ENCODE measurements at regions not wholly inside any gene's neighbourhood (a gene's known extent, or its start where the extent isn't known, plus 50 kb on each side); places are given as distances from the start of the nearest gene placed in this dataset.

GRCh38 chr3:124381575-124382333, 348.5 kb upstream of the UMPS start:
- DNase-seq: no peak

GRCh38 chr3:124383051-124383450, 347.2 kb upstream of the UMPS start:
- no peak for DNase-seq

- no peak for DNase-seq
Observed at GRCh38 chr3:124383846-124384466, 346.3 kb upstream of the UMPS start.

GRCh38 chr3:124384527-124384926, 345.7 kb upstream of the UMPS start:
- DNase-seq: no peak

- no peak for DNase-seq
Observed at GRCh38 chr3:124385996-124386395, 344.3 kb upstream of the UMPS start.

- DNase-seq: no peak
Observed at GRCh38 chr3:124386996-124387595, 343.2 kb upstream of the UMPS start.

GRCh38 chr3:124391774-124392173, 338.5 kb upstream of the UMPS start:
- DNase-seq: no peak

GRCh38 chr3:124393340-124393739, 336.9 kb upstream of the UMPS start:
- DNase-seq: no peak

- no peak for DNase-seq
Observed at GRCh38 chr3:124395162-124395561, 335.1 kb upstream of the UMPS start.

GRCh38 chr3:124395584-124396338, 334.5 kb upstream of the UMPS start:
- peak in 1 of 2 experiments; percentile 48 for DNase-seq

- no peak for DNase-seq
Observed at GRCh38 chr3:124396339-124396950, 333.8 kb upstream of the UMPS start.

GRCh38 chr3:124397088-124397487, 333.2 kb upstream of the UMPS start:
- no peak for DNase-seq

GRCh38 chr3:124398594-124398993, 331.7 kb upstream of the UMPS start:
- DNase-seq: no peak

- DNase-seq: no peak
Observed at GRCh38 chr3:124401843-124402242, 328.4 kb upstream of the UMPS start.

- no peak for DNase-seq
Observed at GRCh38 chr3:124402791-124403190, 327.5 kb upstream of the UMPS start.

- DNase-seq: no peak
Observed at GRCh38 chr3:124404621-124405020, 325.6 kb upstream of the UMPS start.

- no peak for DNase-seq
Observed at GRCh38 chr3:124407260-124407659, 323.0 kb upstream of the UMPS start.

GRCh38 chr3:124409650-124410275, 320.5 kb upstream of the UMPS start:
- DNase-seq: no peak

GRCh38 chr3:124410471-124410870, 319.8 kb upstream of the UMPS start:
- DNase-seq: no peak

- no peak for DNase-seq
Observed at GRCh38 chr3:124411728-124412127, 318.5 kb upstream of the UMPS start.

GRCh38 chr3:124412644-124413043, 317.6 kb upstream of the UMPS start:
- no peak for DNase-seq

GRCh38 chr3:124413393-124413792, 316.9 kb upstream of the UMPS start:
- DNase-seq: no peak
